ENCODE measurements at regions not wholly inside any gene's neighbourhood (a gene's known extent, or its start where the extent isn't known, plus 50 kb on each side); places are given as distances from the start of the nearest gene placed in this dataset.

- TF ChIP-seq, protein P1, sequence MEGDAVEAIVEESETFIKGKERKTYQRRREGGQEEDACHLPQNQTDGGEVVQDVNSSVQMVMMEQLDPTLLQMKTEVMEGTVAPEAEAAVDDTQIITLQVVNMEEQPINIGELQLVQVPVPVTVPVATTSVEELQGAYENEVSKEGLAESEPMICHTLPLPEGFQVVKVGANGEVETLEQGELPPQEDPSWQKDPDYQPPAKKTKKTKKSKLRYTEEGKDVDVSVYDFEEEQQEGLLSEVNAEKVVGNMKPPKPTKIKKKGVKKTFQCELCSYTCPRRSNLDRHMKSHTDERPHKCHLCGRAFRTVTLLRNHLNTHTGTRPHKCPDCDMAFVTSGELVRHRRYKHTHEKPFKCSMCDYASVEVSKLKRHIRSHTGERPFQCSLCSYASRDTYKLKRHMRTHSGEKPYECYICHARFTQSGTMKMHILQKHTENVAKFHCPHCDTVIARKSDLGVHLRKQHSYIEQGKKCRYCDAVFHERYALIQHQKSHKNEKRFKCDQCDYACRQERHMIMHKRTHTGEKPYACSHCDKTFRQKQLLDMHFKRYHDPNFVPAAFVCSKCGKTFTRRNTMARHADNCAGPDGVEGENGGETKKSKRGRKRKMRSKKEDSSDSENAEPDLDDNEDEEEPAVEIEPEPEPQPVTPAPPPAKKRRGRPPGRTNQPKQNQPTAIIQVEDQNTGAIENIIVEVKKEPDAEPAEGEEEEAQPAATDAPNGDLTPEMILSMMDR (IDR thresholded peaks at IDR 0.05): no peak
- TF ChIP-seq POLR2A (IDR thresholded peaks at IDR 0.05): no peak
Measured at GRCh38 chr3:118380576-118380975, 654.1 kb downstream of the IGSF11 start.
